ENCODE measurements at regions not wholly inside any gene's neighbourhood (a gene's known extent, or its start where the extent isn't known, plus 50 kb on each side); places are given as distances from the start of the nearest gene placed in this dataset.

DNA sequence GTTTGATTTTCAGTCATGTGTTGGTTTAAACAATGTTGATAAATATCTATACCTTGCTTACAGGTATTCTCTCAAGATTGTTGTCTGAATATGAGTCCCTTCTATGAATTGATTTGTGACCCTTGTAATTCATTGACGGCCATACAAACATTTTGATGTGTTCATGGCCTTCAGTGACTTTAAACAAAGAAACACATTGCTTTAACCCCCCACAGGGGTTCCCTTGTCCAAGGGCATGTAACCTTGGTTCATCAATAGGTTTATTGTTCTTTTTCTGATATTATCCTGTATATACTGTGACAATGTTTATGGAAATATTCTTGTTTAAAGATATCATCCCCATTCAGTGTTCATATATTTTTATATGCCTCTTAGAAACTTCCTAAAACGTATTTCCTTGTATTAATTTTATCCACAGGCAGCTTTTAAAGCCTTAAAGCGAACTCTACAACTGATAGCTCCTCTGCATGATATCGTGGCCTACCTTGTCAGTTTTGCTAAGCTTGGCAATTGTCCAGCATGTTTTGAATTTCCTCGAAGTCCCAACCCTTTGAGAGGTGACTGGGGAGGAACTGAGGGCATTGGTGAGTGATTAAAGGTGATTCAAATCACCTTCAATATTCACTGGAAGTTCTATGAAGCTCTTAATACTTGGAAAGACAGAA is 87.0 kb downstream of the CD164 start:
- no peaks in the 10 kb centered on the region for H4K20me1 ChIP-seq (ENCODE audit: insufficient read depth, low read length)
- no peaks in the 10 kb centered on the region for H3K36me3 ChIP-seq (ENCODE audit: insufficient read depth, low read length)
- DNase-seq (ENCODE audit: low spot score), result no peak
- H3K9me3 ChIP-seq (ENCODE audit: low read length), result no peaks in the 10 kb centered on the region
- no peak overlapping the region for H2AFZ ChIP-seq (ENCODE audit: low read length)
- H3K4me3 ChIP-seq (ENCODE audit: low read depth, low read length, poor library complexity, severe bottlenecking), result no peak overlapping the region
- H3K4me2 ChIP-seq (ENCODE audit: low read length), result no peak overlapping the region
- TF ChIP-seq CTCF (conservative IDR thresholded peaks at IDR 0.05; ENCODE audit: low read length) (no peak), EZH2phosphoT487 (IDR thresholded peaks at IDR 0.05; ENCODE audit: borderline replicate concordance, low read depth, low read length) (no peak)
- POLR2A ChIA-PET, result no interaction called here
- intact Hi-C loops (cut with micrococcal nuclease; ENCODE audit: unreplicated experiment), result no loop called here
- H3K27ac ChIP-seq (ENCODE audit: low read depth, low read length, poor library complexity, severe bottlenecking), result no peak overlapping the region
- CTCF ChIA-PET (ENCODE audit: unreplicated experiment), result interaction anchor here (0.6 kb wide), 1 partner anchor 235 kb away, joined by 3 read pairs; no protein-coding TSS in a partner anchor
- BruUV-seq (replicated peaks), result no TSS peak
- peaks cover 11% of the 10 kb centered on the region for H3K4me1 ChIP-seq (ENCODE audit: insufficient read depth, low read length, poor library complexity, severe bottlenecking)
- no peaks in the 10 kb centered on the region for H3K79me2 ChIP-seq (ENCODE audit: insufficient read depth, low read depth, low read length)
- no peaks in the 10 kb centered on the region for H3K9me2 ChIP-seq (ENCODE audit: insufficient read depth, low read length)

- no peaks in the 10 kb centered on the region for H3K9me2 ChIP-seq (ENCODE audit: insufficient read depth, low read length)
- BruUV-seq (replicated peaks), result no TSS peak
- TF ChIP-seq CTCF (conservative IDR thresholded peaks at IDR 0.05; ENCODE audit: low read length), result no peak
- TF ChIP-seq EZH2phosphoT487 (IDR thresholded peaks at IDR 0.05; ENCODE audit: borderline replicate concordance, low read depth, low read length), result no peak
- CTCF ChIA-PET (ENCODE audit: unreplicated experiment), result no interaction called here
- no peaks in the 10 kb centered on the region for H3K36me3 ChIP-seq (ENCODE audit: insufficient read depth, low read length)
- no peaks in the 10 kb centered on the region for H3K9me3 ChIP-seq (ENCODE audit: low read length)
- no peak overlapping the region for H2AFZ ChIP-seq (ENCODE audit: low read length)
- no peaks in the 10 kb centered on the region for H4K20me1 ChIP-seq (ENCODE audit: insufficient read depth, low read length)
- H3K4me2 ChIP-seq (ENCODE audit: low read length), result no peak overlapping the region
- POLR2A ChIA-PET, result interaction anchor here (0.9 kb wide), 1 partner anchor 11 kb away, joined by 3 read pairs; no protein-coding TSS in a partner anchor
- H3K79me2 ChIP-seq (ENCODE audit: insufficient read depth, low read depth, low read length), result no peaks in the 10 kb centered on the region
- H3K4me3 ChIP-seq (ENCODE audit: low read depth, low read length, poor library complexity, severe bottlenecking), result no peak overlapping the region
- peaks cover 4% of the 10 kb centered on the region for H3K4me1 ChIP-seq (ENCODE audit: insufficient read depth, low read length, poor library complexity, severe bottlenecking)
- no peak overlapping the region for H3K27ac ChIP-seq (ENCODE audit: low read depth, low read length, poor library complexity, severe bottlenecking)
- DNase-seq (ENCODE audit: low spot score), result no peak
- intact Hi-C loops (cut with micrococcal nuclease; ENCODE audit: unreplicated experiment), result no loop called here
Measured at GRCh38 chr6:109292983-109293586, 89.2 kb downstream of the CD164 start.

DNA sequence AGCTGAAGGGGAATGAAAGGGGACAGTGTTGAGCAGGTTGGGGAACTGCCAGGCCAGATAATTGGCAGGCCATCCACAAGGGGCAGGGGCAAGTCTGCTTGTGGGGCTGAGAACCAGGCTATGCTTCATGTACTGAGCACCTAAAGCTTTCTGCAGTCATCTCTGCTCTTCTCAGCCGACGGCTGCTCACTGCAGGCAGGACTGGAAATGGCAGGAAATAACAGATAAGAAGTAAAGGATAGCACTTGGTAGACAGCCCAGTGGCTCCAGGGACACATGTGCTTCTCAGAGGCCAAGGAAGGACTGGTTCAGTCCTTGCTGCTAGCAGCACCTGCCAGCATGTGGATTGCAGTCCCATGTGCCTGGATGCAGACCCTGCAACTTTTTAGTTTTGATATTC is 89.8 kb downstream of the CD164 start:
- Histone ChIP-seq H3K36me3 (ENCODE audit: insufficient read depth, low read length) (no peaks in the 10 kb centered on the region), H3K9me3 (ENCODE audit: low read length) (no peaks in the 10 kb centered on the region), H3K79me2 (ENCODE audit: insufficient read depth, low read depth, low read length) (no peaks in the 10 kb centered on the region), H3K9me2 (ENCODE audit: insufficient read depth, low read length) (no peaks in the 10 kb centered on the region), H4K20me1 (ENCODE audit: insufficient read depth, low read length) (no peaks in the 10 kb centered on the region), H3K4me1 (ENCODE audit: insufficient read depth, low read length, poor library complexity, severe bottlenecking) (peaks cover 4% of the 10 kb centered on the region), H2AFZ (ENCODE audit: low read length) (no peak overlapping the region), H3K4me2 (ENCODE audit: low read length) (no peak overlapping the region), H3K4me3 (ENCODE audit: low read depth, low read length, poor library complexity, severe bottlenecking) (no peak overlapping the region), H3K27ac (ENCODE audit: low read depth, low read length, poor library complexity, severe bottlenecking) (no peak overlapping the region)
- CTCF ChIA-PET (ENCODE audit: unreplicated experiment), result no interaction called here
- no TSS peak for BruUV-seq (replicated peaks)
- POLR2A ChIA-PET, result interaction anchor here (0.8 to 1.5 kb wide), 3 partner anchors 11 to 54 kb away, joined by 3 to 4 read pairs (median 3); no protein-coding TSS in a partner anchor
- intact Hi-C loops (cut with micrococcal nuclease; ENCODE audit: unreplicated experiment), result no loop called here
- TF ChIP-seq EZH2phosphoT487 (IDR thresholded peaks at IDR 0.05; ENCODE audit: borderline replicate concordance, low read depth, low read length) (no peak), CTCF (conservative IDR thresholded peaks at IDR 0.05; ENCODE audit: low read length) (no peak)
- DNase-seq (ENCODE audit: low spot score), result no peak
